ENCODE measurements at regions not wholly inside any gene's neighbourhood (a gene's known extent, or its start where the extent isn't known, plus 50 kb on each side); places are given as distances from the start of the nearest gene placed in this dataset.

- CTCF ChIA-PET (ENCODE audit: unreplicated experiment), result no interaction called here
- Histone ChIP-seq H2AFZ (ENCODE audit: low read length) (no peak overlapping the region), H3K36me3 (ENCODE audit: insufficient read depth, low read length) (no peaks in the 10 kb centered on the region), H3K4me1 (ENCODE audit: insufficient read depth, low read length, poor library complexity, severe bottlenecking) (no peaks in the 10 kb centered on the region), H3K4me3 (ENCODE audit: low read depth, low read length, poor library complexity, severe bottlenecking) (no peak overlapping the region), H3K79me2 (ENCODE audit: insufficient read depth, low read depth, low read length) (no peaks in the 10 kb centered on the region), H3K27ac (ENCODE audit: low read depth, low read length, poor library complexity, severe bottlenecking) (no peak overlapping the region), H3K4me2 (ENCODE audit: low read length) (no peak overlapping the region), H3K9me3 (ENCODE audit: low read length) (no peaks in the 10 kb centered on the region), H3K9me2 (ENCODE audit: insufficient read depth, low read length) (no peaks in the 10 kb centered on the region), H4K20me1 (ENCODE audit: insufficient read depth, low read length) (no peaks in the 10 kb centered on the region)
- BruUV-seq (replicated peaks), result no TSS peak
- no peak for DNase-seq (ENCODE audit: low spot score)
- intact Hi-C loops (cut with micrococcal nuclease; ENCODE audit: unreplicated experiment), result no loop called here
- POLR2A ChIA-PET, result no interaction called here
- TF ChIP-seq CTCF (conservative IDR thresholded peaks at IDR 0.05; ENCODE audit: low read length) (no peak), EZH2phosphoT487 (IDR thresholded peaks at IDR 0.05; ENCODE audit: borderline replicate concordance, low read depth, low read length) (no peak)
Measured at GRCh38 chr11:82671451-82671850, 62.2 kb downstream of the FAM181B start.

DNA sequence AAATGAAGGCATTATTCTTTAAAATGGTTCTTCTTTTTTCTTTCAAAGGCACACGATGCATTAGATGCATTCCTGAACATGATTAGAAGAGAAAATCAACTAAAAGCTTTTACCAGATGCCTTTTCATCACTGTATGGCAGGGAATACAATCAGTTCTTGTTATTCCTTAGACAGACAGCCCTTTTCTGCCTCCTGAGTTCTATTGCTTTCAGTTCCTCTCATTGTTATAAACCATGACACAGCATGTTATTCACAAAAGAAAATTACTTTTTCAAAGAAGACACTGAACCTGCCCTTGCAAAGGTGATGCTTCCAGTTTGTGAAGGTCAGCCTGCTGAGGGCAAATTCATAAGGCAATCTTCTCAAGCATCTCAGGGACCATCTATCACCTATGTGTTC is 70.1 kb downstream of the FAM181B start:
- BruUV-seq (replicated peaks), result no TSS peak
- Histone ChIP-seq H3K36me3 (ENCODE audit: insufficient read depth, low read length) (no peaks in the 10 kb centered on the region), H3K4me1 (ENCODE audit: insufficient read depth, low read length, poor library complexity, severe bottlenecking) (no peaks in the 10 kb centered on the region), H3K4me2 (ENCODE audit: low read length) (no peak overlapping the region), H2AFZ (ENCODE audit: low read length) (no peak overlapping the region), H3K9me3 (ENCODE audit: low read length) (no peaks in the 10 kb centered on the region), H3K4me3 (ENCODE audit: low read depth, low read length, poor library complexity, severe bottlenecking) (no peak overlapping the region), H3K9me2 (ENCODE audit: insufficient read depth, low read length) (no peaks in the 10 kb centered on the region), H4K20me1 (ENCODE audit: insufficient read depth, low read length) (no peaks in the 10 kb centered on the region), H3K79me2 (ENCODE audit: insufficient read depth, low read depth, low read length) (no peaks in the 10 kb centered on the region), H3K27ac (ENCODE audit: low read depth, low read length, poor library complexity, severe bottlenecking) (no peak overlapping the region)
- TF ChIP-seq CTCF (conservative IDR thresholded peaks at IDR 0.05; ENCODE audit: low read length) (no peak), EZH2phosphoT487 (IDR thresholded peaks at IDR 0.05; ENCODE audit: borderline replicate concordance, low read depth, low read length) (no peak)
- CTCF ChIA-PET (ENCODE audit: unreplicated experiment), result no interaction called here
- intact Hi-C loops (cut with micrococcal nuclease; ENCODE audit: unreplicated experiment), result no loop called here
- POLR2A ChIA-PET, result no interaction called here
- DNase-seq (ENCODE audit: low spot score), result no peak

- Histone ChIP-seq H3K4me1 (ENCODE audit: insufficient read depth, low read length, poor library complexity, severe bottlenecking) (no peaks in the 10 kb centered on the region), H3K4me3 (ENCODE audit: low read depth, low read length, poor library complexity, severe bottlenecking) (no peak overlapping the region), H4K20me1 (ENCODE audit: insufficient read depth, low read length) (no peaks in the 10 kb centered on the region), H2AFZ (ENCODE audit: low read length) (no peak overlapping the region), H3K27ac (ENCODE audit: low read depth, low read length, poor library complexity, severe bottlenecking) (no peak overlapping the region), H3K36me3 (ENCODE audit: insufficient read depth, low read length) (no peaks in the 10 kb centered on the region), H3K79me2 (ENCODE audit: insufficient read depth, low read depth, low read length) (no peaks in the 10 kb centered on the region), H3K4me2 (ENCODE audit: low read length) (no peak overlapping the region), H3K9me2 (ENCODE audit: insufficient read depth, low read length) (no peaks in the 10 kb centered on the region), H3K9me3 (ENCODE audit: low read length) (no peaks in the 10 kb centered on the region)
- DNase-seq (ENCODE audit: low spot score), result no peak
- ChIA-PET CTCF (ENCODE audit: unreplicated experiment) (no interaction called here), POLR2A (no interaction called here)
- BruUV-seq (replicated peaks), result no TSS peak
- TF ChIP-seq CTCF (conservative IDR thresholded peaks at IDR 0.05; ENCODE audit: low read length) (no peak), EZH2phosphoT487 (IDR thresholded peaks at IDR 0.05; ENCODE audit: borderline replicate concordance, low read depth, low read length) (no peak)
- intact Hi-C loops (cut with micrococcal nuclease; ENCODE audit: unreplicated experiment), result no loop called here
Measured at GRCh38 chr11:82653752-82654151, 79.9 kb downstream of the FAM181B start.
